ENCODE measurements at regions not wholly inside any gene's neighbourhood (a gene's known extent, or its start where the extent isn't known, plus 50 kb on each side); places are given as distances from the start of the nearest gene placed in this dataset.

GRCh38 chr12:130286041-130286440 lies 51.6 kb upstream of the PIWIL1 start:
- Mint-ChIP-seq H3K27me3 (no peaks in the 10 kb centered on the region), H3K9me3 (ENCODE audit: low read depth) (peaks cover 16% of the 10 kb centered on the region), H3K4me1 (no peaks in the 10 kb centered on the region), H3K4me3 (no peak overlapping the region), H3K36me3 (no peaks in the 10 kb centered on the region), H3K27ac (no peak overlapping the region)
- CTCF ChIA-PET = no interaction called here
- ATAC-seq = no peak
- DNase-seq = no peak

GRCh38 chr12:130286741-130287440 lies 50.8 kb upstream of the PIWIL1 start:
- DNase-seq (no peak), ATAC-seq (no peak)
- CTCF ChIA-PET = no interaction called here
- H3K9me3 Mint-ChIP-seq (ENCODE audit: low read depth) = peaks cover 13% of the 10 kb centered on the region
- H3K36me3 Mint-ChIP-seq = no peaks in the 10 kb centered on the region
- H3K27ac Mint-ChIP-seq = no peak overlapping the region
- H3K4me3 Mint-ChIP-seq = no peak overlapping the region
- no peaks in the 10 kb centered on the region for H3K27me3 Mint-ChIP-seq
- no peaks in the 10 kb centered on the region for H3K4me1 Mint-ChIP-seq
